K562 (cell line): ENCODE measurements at regions not wholly inside any gene's neighbourhood (a gene's known extent, or its start where the extent isn't known, plus 50 kb on each side); places are given as distances from the start of the nearest gene placed in this dataset.

Source experiments
- FUS ChIP-seq: fragments of 200-400 bp; formaldehyde crosslinking; optimal IDR thresholded peaks from 2 replicates; pipeline ENCODE3; 2017; ENCODE audit warnings: low read depth, low read length
- KLF1 ChIP-seq: fragments of 450-650 bp; IDR thresholded peaks from 2 replicates; pipeline ENCODE4 v1.6.1; 2016; ENCODE audit warnings: missing genetic modification characterization, missing compliant biosample characterization
- MAFK ChIP-seq: IDR thresholded peaks from 2 replicates; pipeline ENCODE4 v1.6.1; 2011; ENCODE audit warnings: low read length, improper control_type of control experiment
- MXI1 ChIP-seq: IDR thresholded peaks from 2 replicates; pipeline ENCODE4 v1.6.1; 2011; ENCODE audit warnings: low read depth, mild to moderate bottlenecking, improper control_type of control experiment, low read length
- POLR2AphosphoS5 ChIP-seq: IDR thresholded peaks from 2 replicates; pipeline ENCODE4 v1.6.1; 2011; ENCODE audit warnings: mild to moderate bottlenecking, low read depth, low read length, moderate library complexity; ENCODE audit not compliant: control insufficient read depth, insufficient read depth
- RBM15 ChIP-seq: fragments of 200-400 bp; formaldehyde crosslinking; IDR thresholded peaks from 2 replicates; pipeline ENCODE4 v1.6.1; 2018; ENCODE audit warnings: mild to moderate bottlenecking, low read length, moderate library complexity; ENCODE audit not compliant: insufficient read depth
- ZNF785 ChIP-seq: fragments of 250-450 bp; sonication (Bioruptor Pico); IDR thresholded peaks from 2 replicates; pipeline ENCODE4 v1.4.0; 2020; ENCODE audit warnings: mild to moderate bottlenecking
- TF ChIP-seq, protein P1 (sequence below), 2 experiments: fragments of 250-450 bp in 1 of 2; fragments of 450-650 bp in 1 of 2; sonication (Bioruptor Pico) in 1 of 2; IDR thresholded peaks; 2 replicates each; pipeline versions ENCODE4 v1.6.1 to v1.8.0; 2016 to 2021; ENCODE audit warnings: mild to moderate bottlenecking in 2 of 2, moderate library complexity in 2 of 2, missing compliant biosample characterization in 1 of 2, missing genetic modification characterization in 1 of 2
- TF ChIP-seq, protein P2 (sequence below), 3 experiments: IDR thresholded peaks in 2 of 3; conservative IDR thresholded peaks in 1 of 3; 2 replicates each; pipeline ENCODE4 v1.5.1; 2011 to 2012; ENCODE audit warnings: low read length in 3 of 3, mild to moderate bottlenecking in 3 of 3, control low read depth in 2 of 3, improper control_type of control experiment in 1 of 3, inconsistent platforms in 1 of 3, low read depth in 1 of 3, mixed read lengths in 1 of 3, moderate library complexity in 1 of 3; ENCODE audit not compliant: insufficient read depth in 2 of 3
- TF ChIP-seq, protein P3 (sequence below), 2 experiments: fragments of 450-650 bp in 1 of 2; sonication (generic) in 1 of 2; formaldehyde crosslinking in 1 of 2; IDR thresholded peaks; 2 replicates each; pipeline versions ENCODE4 v1.7.1 to v1.9.0; 2016 to 2022; ENCODE audit warnings: inconsistent platforms in 1 of 2, mild to moderate bottlenecking in 1 of 2, missing genetic modification reagents in 1 of 2
- TF ChIP-seq, protein P4 (sequence below): fragments of 450-650 bp; IDR thresholded peaks from 2 replicates; pipeline ENCODE4 v1.7.0; 2016; ENCODE audit warnings: borderline replicate concordance

DNA sequence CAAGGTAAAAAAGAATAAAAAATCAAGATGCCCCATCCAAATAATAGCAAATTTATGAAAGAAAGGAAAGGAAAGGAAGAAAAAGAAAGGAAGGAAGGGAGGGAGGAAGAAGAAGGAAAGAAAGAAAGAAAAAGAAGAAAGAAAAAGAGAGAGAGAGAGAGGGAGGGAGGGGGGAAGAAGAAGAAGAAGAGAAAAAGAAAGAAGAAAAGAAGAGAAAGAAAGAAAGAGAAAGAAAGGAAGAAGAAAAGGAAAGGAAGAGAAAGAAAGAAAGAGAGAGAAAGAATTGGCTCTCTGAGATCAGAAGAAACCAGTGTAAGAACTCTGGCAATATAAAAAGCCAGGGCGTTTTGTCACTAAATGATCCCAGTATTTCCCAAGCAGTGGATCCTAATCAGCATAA is 401.7 kb downstream of the EPHA7 start:
- TF ChIP-seq, protein P1, sequence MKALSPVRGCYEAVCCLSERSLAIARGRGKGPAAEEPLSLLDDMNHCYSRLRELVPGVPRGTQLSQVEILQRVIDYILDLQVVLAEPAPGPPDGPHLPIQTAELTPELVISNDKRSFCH (CRISPR knock-in tag; IDR thresholded peaks at IDR 0.05), result no peak
- TF ChIP-seq, protein P1 (tag; IDR thresholded peaks at IDR 0.05), result no peak
- TF ChIP-seq, protein P2, sequence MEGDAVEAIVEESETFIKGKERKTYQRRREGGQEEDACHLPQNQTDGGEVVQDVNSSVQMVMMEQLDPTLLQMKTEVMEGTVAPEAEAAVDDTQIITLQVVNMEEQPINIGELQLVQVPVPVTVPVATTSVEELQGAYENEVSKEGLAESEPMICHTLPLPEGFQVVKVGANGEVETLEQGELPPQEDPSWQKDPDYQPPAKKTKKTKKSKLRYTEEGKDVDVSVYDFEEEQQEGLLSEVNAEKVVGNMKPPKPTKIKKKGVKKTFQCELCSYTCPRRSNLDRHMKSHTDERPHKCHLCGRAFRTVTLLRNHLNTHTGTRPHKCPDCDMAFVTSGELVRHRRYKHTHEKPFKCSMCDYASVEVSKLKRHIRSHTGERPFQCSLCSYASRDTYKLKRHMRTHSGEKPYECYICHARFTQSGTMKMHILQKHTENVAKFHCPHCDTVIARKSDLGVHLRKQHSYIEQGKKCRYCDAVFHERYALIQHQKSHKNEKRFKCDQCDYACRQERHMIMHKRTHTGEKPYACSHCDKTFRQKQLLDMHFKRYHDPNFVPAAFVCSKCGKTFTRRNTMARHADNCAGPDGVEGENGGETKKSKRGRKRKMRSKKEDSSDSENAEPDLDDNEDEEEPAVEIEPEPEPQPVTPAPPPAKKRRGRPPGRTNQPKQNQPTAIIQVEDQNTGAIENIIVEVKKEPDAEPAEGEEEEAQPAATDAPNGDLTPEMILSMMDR (IDR thresholded peaks at IDR 0.05 in 2 of 3, conservative IDR thresholded peaks at IDR 0.05 in 1 of 3; ENCODE audit: insufficient read depth in 2 of 3, low read depth in 1 of 3, low read length in 3 of 3), result no peak
- TF ChIP-seq, protein P3, sequence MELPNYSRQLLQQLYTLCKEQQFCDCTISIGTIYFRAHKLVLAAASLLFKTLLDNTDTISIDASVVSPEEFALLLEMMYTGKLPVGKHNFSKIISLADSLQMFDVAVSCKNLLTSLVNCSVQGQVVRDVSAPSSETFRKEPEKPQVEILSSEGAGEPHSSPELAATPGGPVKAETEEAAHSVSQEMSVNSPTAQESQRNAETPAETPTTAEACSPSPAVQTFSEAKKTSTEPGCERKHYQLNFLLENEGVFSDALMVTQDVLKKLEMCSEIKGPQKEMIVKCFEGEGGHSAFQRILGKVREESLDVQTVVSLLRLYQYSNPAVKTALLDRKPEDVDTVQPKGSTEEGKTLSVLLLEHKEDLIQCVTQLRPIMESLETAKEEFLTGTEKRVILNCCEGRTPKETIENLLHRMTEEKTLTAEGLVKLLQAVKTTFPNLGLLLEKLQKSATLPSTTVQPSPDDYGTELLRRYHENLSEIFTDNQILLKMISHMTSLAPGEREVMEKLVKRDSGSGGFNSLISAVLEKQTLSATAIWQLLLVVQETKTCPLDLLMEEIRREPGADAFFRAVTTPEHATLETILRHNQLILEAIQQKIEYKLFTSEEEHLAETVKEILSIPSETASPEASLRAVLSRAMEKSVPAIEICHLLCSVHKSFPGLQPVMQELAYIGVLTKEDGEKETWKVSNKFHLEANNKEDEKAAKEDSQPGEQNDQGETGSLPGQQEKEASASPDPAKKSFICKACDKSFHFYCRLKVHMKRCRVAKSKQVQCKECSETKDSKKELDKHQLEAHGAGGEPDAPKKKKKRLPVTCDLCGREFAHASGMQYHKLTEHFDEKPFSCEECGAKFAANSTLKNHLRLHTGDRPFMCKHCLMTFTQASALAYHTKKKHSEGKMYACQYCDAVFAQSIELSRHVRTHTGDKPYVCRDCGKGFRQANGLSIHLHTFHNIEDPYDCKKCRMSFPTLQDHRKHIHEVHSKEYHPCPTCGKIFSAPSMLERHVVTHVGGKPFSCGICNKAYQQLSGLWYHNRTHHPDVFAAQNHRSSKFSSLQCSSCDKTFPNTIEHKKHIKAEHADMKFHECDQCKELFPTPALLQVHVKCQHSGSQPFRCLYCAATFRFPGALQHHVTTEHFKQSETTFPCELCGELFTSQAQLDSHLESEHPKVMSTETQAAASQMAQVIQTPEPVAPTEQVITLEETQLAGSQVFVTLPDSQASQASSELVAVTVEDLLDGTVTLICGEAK (IDR thresholded peaks at IDR 0.05), result no peak
- TF ChIP-seq, protein P3 (CRISPR knock-in tag; IDR thresholded peaks at IDR 0.05), result no peak
- TF ChIP-seq FUS, result no peak
- TF ChIP-seq ZNF785 (CRISPR knock-in tag), result no peak
- TF ChIP-seq MAFK, result no peak
- no peak for TF ChIP-seq KLF1 (tag)
- TF ChIP-seq RBM15, result no peak
- no peak for TF ChIP-seq POLR2AphosphoS5
- no peak for TF ChIP-seq MXI1
- TF ChIP-seq, protein P4, sequence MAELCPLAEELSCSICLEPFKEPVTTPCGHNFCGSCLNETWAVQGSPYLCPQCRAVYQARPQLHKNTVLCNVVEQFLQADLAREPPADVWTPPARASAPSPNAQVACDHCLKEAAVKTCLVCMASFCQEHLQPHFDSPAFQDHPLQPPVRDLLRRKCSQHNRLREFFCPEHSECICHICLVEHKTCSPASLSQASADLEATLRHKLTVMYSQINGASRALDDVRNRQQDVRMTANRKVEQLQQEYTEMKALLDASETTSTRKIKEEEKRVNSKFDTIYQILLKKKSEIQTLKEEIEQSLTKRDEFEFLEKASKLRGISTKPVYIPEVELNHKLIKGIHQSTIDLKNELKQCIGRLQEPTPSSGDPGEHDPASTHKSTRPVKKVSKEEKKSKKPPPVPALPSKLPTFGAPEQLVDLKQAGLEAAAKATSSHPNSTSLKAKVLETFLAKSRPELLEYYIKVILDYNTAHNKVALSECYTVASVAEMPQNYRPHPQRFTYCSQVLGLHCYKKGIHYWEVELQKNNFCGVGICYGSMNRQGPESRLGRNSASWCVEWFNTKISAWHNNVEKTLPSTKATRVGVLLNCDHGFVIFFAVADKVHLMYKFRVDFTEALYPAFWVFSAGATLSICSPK, result no peak
